DMS53 (cell line): ENCODE measurements at regions not wholly inside any gene's neighbourhood (a gene's known extent, or its start where the extent isn't known, plus 50 kb on each side); places are given as distances from the start of the nearest gene placed in this dataset.

Experiments used
- DNase-seq: peaks from one replicate; lab custom pipeline; 2025; lab: John Stamatoyannopoulos, UW

- no peak for DNase-seq
Observed at GRCh38 chr6:21521276-21521675, 72.3 kb upstream of the SOX4 start.

GRCh38 chr6:21522143-21522747 is 71.3 kb upstream of the SOX4 start:
- no peak for DNase-seq

GRCh38 chr6:21522797-21523456 is 70.6 kb upstream of the SOX4 start:
- peak; percentile 48 for DNase-seq

- no peak for DNase-seq
Observed at GRCh38 chr6:21523652-21524051, 69.9 kb upstream of the SOX4 start.

GRCh38 chr6:21524201-21524600 is 69.3 kb upstream of the SOX4 start:
- DNase-seq, result peak; percentile 53

- DNase-seq, result no peak
Observed at GRCh38 chr6:21526974-21527373, 66.6 kb upstream of the SOX4 start.

- DNase-seq, result peak; percentile 58
Observed at GRCh38 chr6:21527731-21528130, 65.8 kb upstream of the SOX4 start.

- DNase-seq, result no peak
Observed at GRCh38 chr6:21529431-21529830, 64.1 kb upstream of the SOX4 start.

GRCh38 chr6:21531393-21531792 is 62.2 kb upstream of the SOX4 start:
- no peak for DNase-seq

- no peak for DNase-seq
Observed at GRCh38 chr6:21533678-21534077, 59.9 kb upstream of the SOX4 start.

- DNase-seq, result no peak
Observed at GRCh38 chr6:21536280-21536766, 57.2 kb upstream of the SOX4 start.

- DNase-seq, result no peak
Observed at GRCh38 chr6:21537637-21538036, 55.9 kb upstream of the SOX4 start.

GRCh38 chr6:21538186-21538798 is 55.3 kb upstream of the SOX4 start:
- no peak for DNase-seq

- DNase-seq, result peak; percentile 23
Observed at GRCh38 chr6:21539621-21540100, 53.9 kb upstream of the SOX4 start.
